ENCODE measurements at regions not wholly inside any gene's neighbourhood (a gene's known extent, or its start where the extent isn't known, plus 50 kb on each side); places are given as distances from the start of the nearest gene placed in this dataset.

- Histone ChIP-seq H3K27me3 (ENCODE audit: control insufficient read depth in 2 of 2, insufficient read depth in 2 of 2, low read length in 2 of 2) (no peaks in the 10 kb centered on the region), H3K9ac (replicated peaks; ENCODE audit: extremely low read depth, insufficient read depth, low read length) (no peak overlapping the region), H3K36me3 (ENCODE audit: control insufficient read depth in 2 of 2, extremely low read depth in 1 of 2, insufficient read depth in 2 of 2, low read length in 2 of 2) (no peaks in the 10 kb centered on the region), H3K4me1 (ENCODE audit: control insufficient read depth, extremely low read depth, insufficient read depth, low read length) (peaks cover 12% of the 10 kb centered on the region), H3K79me2 (ENCODE audit: control insufficient read depth, insufficient read depth, low read length) (no peaks in the 10 kb centered on the region), H2AFZ (ENCODE audit: low read depth, low read length) (no peak overlapping the region), H3K4me3 (replicated peaks in 1 of 3; ENCODE audit: insufficient read depth in 1 of 3, low read depth in 1 of 3, low read length in 3 of 3) (no peak overlapping the region), H4K20me1 (replicated peaks; ENCODE audit: control insufficient read depth, extremely low read depth, insufficient read depth, low read length) (no peaks in the 10 kb centered on the region), H3K27ac (ENCODE audit: insufficient read depth, low read depth, low read length) (no peak overlapping the region), H3K9me1 (replicated peaks; ENCODE audit: control insufficient read depth, extremely low read depth, insufficient read depth, low read length) (no peaks in the 10 kb centered on the region), H3K9me3 (replicated peaks; ENCODE audit: control insufficient read depth, insufficient read depth, low read length) (no peaks in the 10 kb centered on the region), H3K4me2 (ENCODE audit: insufficient read depth, low read length) (no peak overlapping the region)
- TF ChIP-seq POLR2A (IDR thresholded peaks at IDR 0.05; ENCODE audit: low read depth, low read length) (no peak), POLR2AphosphoS5 (IDR thresholded peaks at IDR 0.05; ENCODE audit: insufficient read depth, low read depth, low read length) (no peak)
- TF ChIP-seq, protein P1, sequence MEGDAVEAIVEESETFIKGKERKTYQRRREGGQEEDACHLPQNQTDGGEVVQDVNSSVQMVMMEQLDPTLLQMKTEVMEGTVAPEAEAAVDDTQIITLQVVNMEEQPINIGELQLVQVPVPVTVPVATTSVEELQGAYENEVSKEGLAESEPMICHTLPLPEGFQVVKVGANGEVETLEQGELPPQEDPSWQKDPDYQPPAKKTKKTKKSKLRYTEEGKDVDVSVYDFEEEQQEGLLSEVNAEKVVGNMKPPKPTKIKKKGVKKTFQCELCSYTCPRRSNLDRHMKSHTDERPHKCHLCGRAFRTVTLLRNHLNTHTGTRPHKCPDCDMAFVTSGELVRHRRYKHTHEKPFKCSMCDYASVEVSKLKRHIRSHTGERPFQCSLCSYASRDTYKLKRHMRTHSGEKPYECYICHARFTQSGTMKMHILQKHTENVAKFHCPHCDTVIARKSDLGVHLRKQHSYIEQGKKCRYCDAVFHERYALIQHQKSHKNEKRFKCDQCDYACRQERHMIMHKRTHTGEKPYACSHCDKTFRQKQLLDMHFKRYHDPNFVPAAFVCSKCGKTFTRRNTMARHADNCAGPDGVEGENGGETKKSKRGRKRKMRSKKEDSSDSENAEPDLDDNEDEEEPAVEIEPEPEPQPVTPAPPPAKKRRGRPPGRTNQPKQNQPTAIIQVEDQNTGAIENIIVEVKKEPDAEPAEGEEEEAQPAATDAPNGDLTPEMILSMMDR (IDR thresholded peaks at IDR 0.05; ENCODE audit: extremely low read depth in 1 of 2, insufficient read depth in 1 of 2, low read depth in 1 of 2, low read length in 2 of 2) = no peak
- dilution Hi-C loops (cut with MboI; ENCODE audit: extremely low pct_ligation_motif_present, low sequenced_read_pairs) = no loop called here
- DNase-seq (ENCODE audit: low read depth, low spot score) (no peak), FAIRE-seq (no peak)
- POLR2A ChIA-PET = no interaction called here
- BruUV-seq (replicated peaks) = no TSS peak
- intact Hi-C loops (cut with micrococcal nuclease) = no loop called here
- CTCF ChIA-PET = no interaction called here
These were observed 62.6 kb upstream of the DHX15 start for GRCh38 chr4:24646798-24647460.

- Histone ChIP-seq H3K27ac (ENCODE audit: insufficient read depth, low read depth, low read length) (no peak overlapping the region), H3K9me1 (replicated peaks; ENCODE audit: control insufficient read depth, extremely low read depth, insufficient read depth, low read length) (no peaks in the 10 kb centered on the region), H3K4me3 (replicated peaks in 1 of 3; ENCODE audit: insufficient read depth in 1 of 3, low read depth in 1 of 3, low read length in 3 of 3) (no peak overlapping the region), H2AFZ (ENCODE audit: low read depth, low read length) (no peak overlapping the region), H3K9ac (replicated peaks; ENCODE audit: extremely low read depth, insufficient read depth, low read length) (no peak overlapping the region), H3K27me3 (ENCODE audit: control insufficient read depth in 2 of 2, insufficient read depth in 2 of 2, low read length in 2 of 2) (no peaks in the 10 kb centered on the region), H3K4me2 (ENCODE audit: insufficient read depth, low read length) (no peak overlapping the region), H4K20me1 (replicated peaks; ENCODE audit: control insufficient read depth, extremely low read depth, insufficient read depth, low read length) (no peaks in the 10 kb centered on the region), H3K4me1 (ENCODE audit: control insufficient read depth, extremely low read depth, insufficient read depth, low read length) (no peaks in the 10 kb centered on the region), H3K9me3 (replicated peaks; ENCODE audit: control insufficient read depth, insufficient read depth, low read length) (no peaks in the 10 kb centered on the region), H3K79me2 (ENCODE audit: control insufficient read depth, insufficient read depth, low read length) (no peaks in the 10 kb centered on the region), H3K36me3 (ENCODE audit: control insufficient read depth in 2 of 2, extremely low read depth in 1 of 2, insufficient read depth in 2 of 2, low read length in 2 of 2) (no peaks in the 10 kb centered on the region)
- ChIA-PET POLR2A (no interaction called here), CTCF (no interaction called here)
- TF ChIP-seq MYC (IDR thresholded peaks at IDR 0.05; ENCODE audit: low read depth, low read length) (no peak), POLR2A (IDR thresholded peaks at IDR 0.05; ENCODE audit: low read depth, low read length) (no peak)
- dilution Hi-C loops (cut with MboI; ENCODE audit: extremely low pct_ligation_motif_present, low sequenced_read_pairs) (no loop called here), intact Hi-C loops (cut with micrococcal nuclease) (no loop called here)
- FAIRE-seq = no peak
- DNase-seq (ENCODE audit: low read depth, low spot score) = no peak
- BruUV-seq (replicated peaks) = no TSS peak
These were observed 66.7 kb upstream of the DHX15 start for GRCh38 chr4:24650849-24651640.

Data from endothelial cell of umbilical vein (primary cell).